NCI-H2227 (cell line): ENCODE measurements at regions not wholly inside any gene's neighbourhood (a gene's known extent, or its start where the extent isn't known, plus 50 kb on each side); places are given as distances from the start of the nearest gene placed in this dataset.
"Not testable (repeated sequence)": the region's sequence is repeated elsewhere in the genome, so short reads cannot be mapped to it uniquely, and the experiment has no call there.

Source experiments
- DNase-seq: peaks from one replicate; lab custom pipeline; 2025; ENCODE audit not compliant: unreplicated experiment; lab: John Stamatoyannopoulos, UW

- no peak for DNase-seq
Observed at GRCh38 chr1:79259390-79260336, 253.1 kb upstream of the ADGRL4 start.

DNA sequence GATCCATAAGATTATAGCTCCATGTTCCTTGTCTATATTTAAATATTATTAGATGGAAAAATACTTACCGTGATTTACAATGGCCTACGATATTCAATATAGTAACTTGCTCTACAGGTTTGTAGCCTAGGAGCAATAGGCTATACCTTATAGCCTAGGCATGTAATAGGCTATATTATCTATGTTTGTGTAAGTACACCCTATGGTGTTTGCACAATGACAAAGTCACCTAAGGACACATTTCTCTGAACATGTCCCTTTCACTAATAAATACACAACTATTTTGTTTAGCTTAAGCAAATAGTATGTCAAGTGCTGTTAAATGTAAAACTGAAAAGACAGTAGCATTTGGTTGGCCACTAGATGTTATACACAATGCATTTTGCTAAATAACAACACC, 248.9 kb upstream of the ADGRL4 start:
- DNase-seq, result no peak

DNA sequence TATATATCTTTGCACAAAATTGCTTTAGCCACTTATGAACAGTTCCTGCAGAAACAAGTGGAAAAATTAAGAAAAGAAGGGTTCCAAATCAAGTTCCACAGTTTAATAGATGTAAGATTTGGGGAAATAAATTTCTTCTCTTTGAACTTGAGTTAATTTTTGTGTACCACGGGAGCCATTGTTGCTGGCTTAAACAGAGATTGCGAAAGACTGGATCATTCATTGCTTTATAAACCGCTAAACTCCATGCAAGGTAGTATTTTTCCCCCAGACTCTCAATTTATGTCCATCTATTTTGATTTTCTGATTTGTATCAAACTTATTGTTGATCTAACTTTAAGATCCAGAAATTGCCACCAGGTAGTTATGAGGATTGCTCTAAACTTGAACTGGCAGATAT, 246.1 kb upstream of the ADGRL4 start:
- DNase-seq, result no peak

GRCh38 chr1:79239840-79240239, 233.3 kb upstream of the ADGRL4 start:
- no peak for DNase-seq

DNA sequence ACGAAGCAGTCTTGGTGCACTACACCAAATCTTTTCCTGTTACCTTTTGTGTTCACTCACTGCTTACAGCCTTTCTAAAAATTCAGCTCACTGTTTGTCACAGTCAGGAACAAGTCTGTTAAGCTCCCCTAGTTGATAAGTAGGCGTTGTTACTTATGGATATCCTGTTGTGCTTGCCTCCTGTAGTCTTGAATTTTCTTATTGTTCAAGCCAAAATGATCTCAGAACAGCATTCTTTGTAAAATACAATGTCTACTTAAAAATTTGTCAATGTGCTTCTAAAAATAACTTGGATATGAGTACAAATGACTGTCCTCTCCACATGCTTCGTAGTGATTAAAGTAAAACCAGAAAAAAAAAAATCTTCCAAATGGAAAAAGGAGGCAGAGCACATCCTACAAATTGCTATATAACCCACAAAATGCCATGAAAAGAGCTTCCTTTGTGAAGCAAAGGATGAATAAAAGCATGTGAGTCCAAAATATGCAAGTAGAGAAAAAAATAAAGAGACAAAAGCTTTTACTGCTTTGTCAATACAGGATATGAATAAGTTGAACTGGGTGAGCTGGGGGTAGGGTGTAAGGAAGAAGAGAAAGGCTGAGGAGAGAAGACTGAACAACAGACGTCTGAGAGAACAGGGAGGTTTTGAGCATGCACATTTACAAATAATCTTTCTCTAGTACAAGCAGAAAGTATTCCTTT, 228.9 kb upstream of the ADGRL4 start:
- DNase-seq, result no peak

GRCh38 chr1:79232818-79233217, 226.3 kb upstream of the ADGRL4 start:
- no peak for DNase-seq

DNA sequence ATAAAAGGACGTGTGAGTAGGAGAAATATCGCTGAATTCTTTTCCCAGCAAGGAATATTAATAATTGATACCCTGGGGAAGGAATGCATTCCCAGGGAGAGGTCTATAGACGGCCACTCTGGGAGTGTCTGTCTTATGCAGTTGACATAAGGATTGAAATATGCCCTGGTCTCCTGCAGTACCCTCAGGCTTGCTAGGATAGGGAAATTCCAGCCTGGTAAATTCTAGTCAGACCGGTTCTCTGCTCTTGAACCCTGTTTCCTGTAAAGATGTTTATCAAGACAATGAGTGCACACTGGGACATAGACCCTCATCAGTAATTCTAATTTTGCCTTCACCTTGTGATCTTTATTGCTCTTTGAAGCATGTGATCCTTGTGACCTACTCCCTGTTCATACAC, 224.2 kb upstream of the ADGRL4 start:
- not testable (repeated sequence) for DNase-seq

DNA sequence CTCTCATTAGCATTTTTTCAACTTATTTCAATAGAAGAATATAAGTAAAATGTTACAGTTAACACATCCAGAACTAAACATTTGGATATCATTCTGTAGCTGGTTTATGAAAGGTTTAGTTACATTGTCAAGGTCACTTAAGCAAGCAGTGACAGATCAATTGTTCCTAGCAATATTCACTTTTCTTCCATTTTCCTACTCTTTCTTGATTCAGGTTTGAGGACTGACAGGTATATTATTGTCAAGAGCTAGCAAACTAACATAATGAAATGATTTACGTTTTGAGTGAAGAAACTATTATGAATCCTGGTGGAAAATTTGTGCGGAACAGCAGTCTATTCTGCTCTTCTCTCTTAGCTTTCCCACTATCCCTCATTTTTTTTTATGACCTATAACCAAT, 220.4 kb upstream of the ADGRL4 start:
- no peak for DNase-seq

GRCh38 chr1:79224537-79224936, 218.0 kb upstream of the ADGRL4 start:
- DNase-seq, result no peak

GRCh38 chr1:79220509-79220908, 214.0 kb upstream of the ADGRL4 start:
- no peak for DNase-seq

- no peak for DNase-seq
Observed at GRCh38 chr1:79215311-79215710, 208.8 kb upstream of the ADGRL4 start.

GRCh38 chr1:79207786-79208185, 201.3 kb upstream of the ADGRL4 start:
- no peak for DNase-seq

DNA sequence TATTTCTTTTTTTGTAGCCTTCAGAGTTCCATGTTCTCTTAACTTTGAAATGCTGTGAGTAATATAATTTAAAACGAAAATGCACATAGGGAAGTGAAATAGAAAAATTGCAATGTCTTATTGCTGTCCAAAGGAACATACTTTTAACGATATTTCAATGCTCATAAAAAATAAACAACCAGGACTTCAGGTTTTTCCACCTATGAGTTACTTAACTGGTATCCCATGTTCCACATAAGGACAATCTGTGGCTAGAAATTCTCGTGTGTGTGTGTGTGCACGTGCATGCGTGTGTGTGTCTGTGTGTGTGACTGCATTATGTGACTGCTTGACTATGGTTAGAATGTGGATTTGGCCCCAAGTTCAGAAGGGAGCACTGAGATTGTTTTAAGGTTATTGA, 200.8 kb upstream of the ADGRL4 start:
- DNase-seq, result no peak

DNA sequence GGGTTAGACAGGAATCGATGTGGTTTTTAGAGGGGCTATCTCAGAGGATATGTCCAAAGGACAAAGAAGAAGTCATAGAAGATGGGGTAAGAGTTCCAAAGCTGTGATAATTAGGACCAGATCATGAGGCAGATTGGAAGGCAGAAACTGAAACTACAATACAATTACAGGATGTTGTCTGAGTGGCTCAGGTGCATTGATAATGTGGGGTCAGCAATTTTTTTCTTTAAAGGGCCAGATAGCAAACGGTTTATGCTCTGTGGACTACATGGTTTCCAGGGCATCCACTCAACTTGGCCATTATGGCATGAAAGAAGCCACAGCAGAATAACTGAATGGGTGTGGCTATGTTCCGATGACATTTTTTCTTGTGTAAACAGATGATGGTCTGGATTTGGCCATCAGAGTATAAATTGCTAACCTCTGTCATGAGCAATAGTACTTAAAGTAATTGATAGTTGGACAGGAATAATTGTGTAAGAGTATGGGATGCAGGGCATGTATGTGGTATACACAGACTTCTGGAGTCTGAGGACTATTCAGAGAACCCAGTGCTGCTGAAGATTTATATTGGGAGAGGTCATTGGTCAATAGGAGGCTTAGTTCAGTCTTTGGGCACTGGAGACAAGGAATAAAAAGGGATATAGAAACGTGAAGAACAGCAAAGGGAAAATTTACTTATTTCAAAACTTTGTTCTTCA, 198.4 kb upstream of the ADGRL4 start:
- no peak for DNase-seq

GRCh38 chr1:79198832-79199231, 192.3 kb upstream of the ADGRL4 start:
- no peak for DNase-seq

GRCh38 chr1:79197421-79197820, 190.9 kb upstream of the ADGRL4 start:
- DNase-seq, result no peak

DNA sequence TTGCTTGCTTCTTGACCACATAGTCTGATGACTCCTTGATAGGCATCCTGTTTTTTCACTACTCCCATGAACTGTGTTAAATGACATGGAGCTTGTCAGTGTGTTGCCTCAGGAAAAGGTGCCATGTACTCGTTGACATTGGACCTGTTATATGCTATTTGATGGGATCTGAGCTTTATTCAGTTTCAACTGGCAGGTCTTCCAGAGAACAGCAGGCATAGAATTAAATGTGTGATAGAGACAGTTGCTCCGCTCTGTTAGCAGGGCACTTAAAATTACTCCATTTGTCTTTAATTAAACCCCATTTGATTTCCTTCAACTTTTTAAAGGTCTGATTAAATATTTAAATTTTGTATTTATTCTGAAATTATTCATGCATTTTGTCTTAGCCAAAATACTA, 189.7 kb upstream of the ADGRL4 start:
- no peak for DNase-seq

- no peak for DNase-seq
Observed at GRCh38 chr1:79193211-79194079, 186.9 kb upstream of the ADGRL4 start.

- DNase-seq, result no peak
Observed at GRCh38 chr1:79190074-79190473, 183.5 kb upstream of the ADGRL4 start.

DNA sequence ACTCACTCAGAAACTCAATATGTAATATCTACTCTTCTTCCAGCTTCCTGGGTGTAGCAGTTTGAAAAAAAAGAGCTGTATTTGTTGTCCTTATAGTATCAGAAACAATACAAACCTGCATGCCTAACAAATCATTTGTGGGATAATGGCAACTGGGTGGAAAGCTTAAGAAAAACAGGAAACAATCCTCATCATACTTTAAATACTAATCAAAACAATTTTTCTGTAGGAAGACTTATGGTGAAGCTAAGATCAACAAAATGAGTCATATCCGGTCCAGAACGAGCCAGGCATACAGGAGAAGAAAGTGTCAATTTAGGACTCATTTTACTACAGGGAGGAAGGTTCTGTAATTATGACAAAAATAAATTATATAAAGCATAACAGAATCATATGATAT, 181.8 kb upstream of the ADGRL4 start:
- no peak for DNase-seq

GRCh38 chr1:79186260-79186659, 179.7 kb upstream of the ADGRL4 start:
- no peak for DNase-seq
